Naive thymus-derived CD4-positive, alpha-beta T cell (primary cell): ENCODE measurements at regions not wholly inside any gene's neighbourhood (a gene's known extent, or its start where the extent isn't known, plus 50 kb on each side); places are given as distances from the start of the nearest gene placed in this dataset.
A peak's percentile ranks its signal among the peaks of the same experiment; 100 is the strongest.

Source experiments
- ATAC-seq: fragments of 150-1000 bp; cut with Tn5 transposase; 2 replicates; pipeline ENCODE4 v1.10.0; 2021; ENCODE audit warnings: mild to moderate bottlenecking, moderate library complexity
- CTCF ChIA-PET: fragments of 350-600 bp; sonication (Branson Sonifier 250); formaldehyde crosslinking; loops from one replicate; lab custom pipeline; 2021; ENCODE audit warnings: antibody characterized with exemption; lab: Charles Lee
- POLR2A ChIA-PET: fragments of 350-600 bp; sonication (Branson Sonifier 250); formaldehyde crosslinking; loops from one replicate; lab custom pipeline; 2021; ENCODE audit warnings: antibody characterized with exemption, inconsistent platforms; lab: Charles Lee
- DNase-seq, 9 donors: peaks; one replicate each; pipeline versions ENCODE4 v3.0.0 to v3.0.0-alpha.2; 2020 to 2022; ENCODE audit warnings: mixed read lengths in 1 of 9
- H3K27ac ChIP-seq: one replicate; pipeline ENCODE4 v1.7.0; 2013; ENCODE audit warnings: mild to moderate bottlenecking, low read depth, low read length, moderate library complexity
- H3K27me3 ChIP-seq, 2 donors: one replicate each; pipeline ENCODE4 v1.7.0; 2013; ENCODE audit warnings: low read length in 2 of 2, mild to moderate bottlenecking in 2 of 2, moderate library complexity in 2 of 2; ENCODE audit not compliant: control insufficient read depth in 2 of 2, insufficient read depth in 2 of 2
- H3K36me3 ChIP-seq, 3 experiments: 1 replicate in 2 of 3; 2 replicates in 1 of 3; pipeline ENCODE4 v1.7.0; 2013; ENCODE audit warnings: low read length in 3 of 3, mild to moderate bottlenecking in 3 of 3, moderate library complexity in 1 of 3; ENCODE audit not compliant: insufficient read depth in 3 of 3, control insufficient read depth in 2 of 3
- H3K4me1 ChIP-seq, 2 donors: one replicate each; pipeline ENCODE4 v1.7.0; 2013; ENCODE audit warnings: low read length in 2 of 2, mild to moderate bottlenecking in 2 of 2, moderate library complexity in 1 of 2; ENCODE audit not compliant: control insufficient read depth in 2 of 2, insufficient read depth in 2 of 2
- H3K4me3 ChIP-seq: 2 replicates; pipeline ENCODE4 v1.7.0; 2013; ENCODE audit warnings: mild to moderate bottlenecking, low read length
- H3K9me3 ChIP-seq, 3 experiments: 1 replicate in 2 of 3; 2 replicates in 1 of 3; pipeline ENCODE4 v1.7.0; 2013; ENCODE audit warnings: low read length in 3 of 3; ENCODE audit not compliant: control insufficient read depth in 2 of 3
- H3K27ac Mint-ChIP-seq, 9 donors: one replicate each; pipeline ENCODE4 v1.8.0; 2020 to 2022; ENCODE audit warnings: mixed read lengths in 9 of 9, mild to moderate bottlenecking in 8 of 9, moderate library complexity in 5 of 9, inconsistent platforms in 2 of 9
- H3K27me3 Mint-ChIP-seq, 5 donors: one replicate each; pipeline ENCODE4 v1.8.0; 2021 to 2022; ENCODE audit warnings: mixed read lengths in 5 of 5, mild to moderate bottlenecking in 1 of 5
- H3K36me3 Mint-ChIP-seq, 5 donors: one replicate each; pipeline ENCODE4 v1.8.0; 2020 to 2022; ENCODE audit warnings: mixed read lengths in 5 of 5, mild to moderate bottlenecking in 3 of 5, inconsistent platforms in 1 of 5
- H3K4me1 Mint-ChIP-seq, 7 donors: one replicate each; pipeline ENCODE4 v1.8.0; 2020 to 2022; ENCODE audit warnings: mixed read lengths in 7 of 7, mild to moderate bottlenecking in 3 of 7, inconsistent platforms in 1 of 7
- H3K4me3 Mint-ChIP-seq, 10 donors: one replicate each; pipeline ENCODE4 v1.8.0; 2020 to 2022; ENCODE audit warnings: mild to moderate bottlenecking in 10 of 10, mixed read lengths in 10 of 10, moderate library complexity in 6 of 10, inconsistent platforms in 2 of 10
- H3K9me3 Mint-ChIP-seq, 11 donors: one replicate each; pipeline ENCODE4 v1.8.0; 2020 to 2022; ENCODE audit warnings: mixed read lengths in 11 of 11, mild to moderate bottlenecking in 4 of 11, inconsistent platforms in 1 of 11, moderate library complexity in 1 of 11
- intact Hi-C, 2 donors: fragments of 100-400 bp; cut with micrococcal nuclease; formaldehyde crosslinking; loops; one replicate each; pipeline ENCODE4 v1.15.1; 2023

- Histone ChIP-seq H3K36me3 (no peaks in the 10 kb centered on the region), H3K4me3 (no peak overlapping the region), H3K27ac (no peak overlapping the region), H3K27me3 (no peaks in the 10 kb centered on the region), H3K9me3 (no peaks in the 10 kb centered on the region), H3K4me1 (no peaks in the 10 kb centered on the region)
- intact Hi-C loops = no loop called here
- ChIA-PET CTCF (no interaction called here), POLR2A (no interaction called here)
- Mint-ChIP-seq H3K4me3 (no peak overlapping the region), H3K27me3 (no peaks in the 10 kb centered on the region), H3K36me3 (no peaks in the 10 kb centered on the region), H3K9me3 (peaks cover 0 to 1% (median 0%) of the 10 kb centered on the region in 11 donors), H3K4me1 (no peaks in the 10 kb centered on the region), H3K27ac (no peak overlapping the region)
- ATAC-seq = no peak
- DNase-seq = no peak
Observed at GRCh38 chr1:56442290-56442877, 137.0 kb downstream of the PLPP3 start.

DNA sequence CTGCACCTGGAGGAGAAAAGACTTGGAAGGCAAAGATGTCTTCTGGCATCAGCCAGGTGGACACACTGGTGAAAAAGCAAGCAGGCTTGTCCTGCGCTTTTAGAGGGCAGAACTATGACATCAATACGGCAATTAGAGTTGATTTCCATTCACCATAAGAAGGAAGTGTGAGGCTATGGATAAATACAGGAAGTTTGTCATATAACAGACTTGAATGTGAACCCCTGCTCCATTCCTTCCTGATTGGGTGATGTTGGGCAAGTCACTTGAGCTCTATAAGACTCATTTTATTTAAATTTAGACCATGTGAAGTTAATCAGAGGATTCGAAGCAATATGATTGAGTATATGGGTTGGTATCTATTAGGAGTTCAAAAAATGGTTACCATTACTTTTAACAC lies 137.8 kb downstream of the PLPP3 start:
- ChIA-PET CTCF (interaction anchor here (0.7 kb wide), 1 partner anchor 610 kb away, joined by 3 read pairs; no protein-coding TSS in a partner anchor), POLR2A (no interaction called here)
- Histone ChIP-seq H3K4me3 (no peak overlapping the region), H3K4me1 (no peaks in the 10 kb centered on the region), H3K36me3 (no peaks in the 10 kb centered on the region), H3K27me3 (no peaks in the 10 kb centered on the region), H3K9me3 (no peaks in the 10 kb centered on the region), H3K27ac (no peak overlapping the region)
- peaks cover 0 to 1% (median 0%) of the 10 kb centered on the region in 11 donors for H3K9me3 Mint-ChIP-seq
- H3K36me3 Mint-ChIP-seq = no peaks in the 10 kb centered on the region
- H3K27ac Mint-ChIP-seq = no peak overlapping the region
- no peak for DNase-seq
- H3K27me3 Mint-ChIP-seq = no peaks in the 10 kb centered on the region
- ATAC-seq = peak; percentile 45
- no peak overlapping the region for H3K4me3 Mint-ChIP-seq
- H3K4me1 Mint-ChIP-seq = no peaks in the 10 kb centered on the region
- intact Hi-C loops = no loop called here

- intact Hi-C loops = no loop called here
- H3K4me1 Mint-ChIP-seq = no peaks in the 10 kb centered on the region
- Histone ChIP-seq H3K9me3 (no peaks in the 10 kb centered on the region), H3K4me3 (no peak overlapping the region), H3K36me3 (no peaks in the 10 kb centered on the region), H3K4me1 (no peaks in the 10 kb centered on the region), H3K27me3 (no peaks in the 10 kb centered on the region), H3K27ac (no peak overlapping the region)
- no peak overlapping the region for H3K27ac Mint-ChIP-seq
- no peaks in the 10 kb centered on the region for H3K36me3 Mint-ChIP-seq
- no peak for DNase-seq
- H3K4me3 Mint-ChIP-seq = no peak overlapping the region
- no peak for ATAC-seq
- POLR2A ChIA-PET = no interaction called here
- CTCF ChIA-PET = no interaction called here
- H3K9me3 Mint-ChIP-seq = no peaks in the 10 kb centered on the region
- no peaks in the 10 kb centered on the region for H3K27me3 Mint-ChIP-seq
Observed at GRCh38 chr1:56439610-56440264, 139.6 kb downstream of the PLPP3 start.

DNA sequence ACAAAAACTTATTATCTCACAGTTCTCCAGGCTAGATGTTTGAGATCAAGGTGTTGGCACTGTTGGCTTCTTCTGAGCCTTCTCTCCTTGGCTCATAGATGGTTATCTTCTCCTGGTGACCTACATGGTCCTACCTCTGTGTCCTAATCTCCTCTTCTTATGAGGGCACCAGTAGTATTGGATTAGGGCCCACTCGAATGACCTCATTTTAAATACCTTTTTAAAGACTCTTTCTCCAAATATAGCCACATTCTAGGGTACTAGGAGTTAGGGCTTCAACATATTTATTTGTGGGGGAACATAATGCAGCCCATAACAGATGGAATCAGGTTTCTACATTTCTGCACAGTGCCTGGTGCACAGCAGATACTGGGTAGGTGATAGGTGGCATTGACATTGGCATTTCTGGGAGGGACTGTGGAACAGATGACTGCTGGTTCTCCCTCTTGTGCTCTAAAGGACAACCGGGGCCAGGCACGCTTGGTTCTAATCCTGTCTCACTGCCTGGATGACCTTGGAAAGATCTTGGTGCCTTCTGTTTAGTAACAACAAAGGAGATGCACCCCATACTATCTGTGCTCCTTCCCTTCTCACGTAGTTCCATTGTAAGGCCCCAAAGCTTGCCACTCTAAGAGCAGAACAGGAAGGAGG lies 140.3 kb downstream of the PLPP3 start:
- Histone ChIP-seq H3K27ac (no peak overlapping the region), H3K4me1 (no peaks in the 10 kb centered on the region), H3K4me3 (no peak overlapping the region), H3K27me3 (no peaks in the 10 kb centered on the region), H3K36me3 (no peaks in the 10 kb centered on the region), H3K9me3 (no peaks in the 10 kb centered on the region)
- Mint-ChIP-seq H3K36me3 (no peaks in the 10 kb centered on the region), H3K27ac (no peak overlapping the region), H3K9me3 (peaks cover 0 to 3% (median 0%) of the 10 kb centered on the region in 11 donors), H3K27me3 (peaks cover 0 to 3% (median 0%) of the 10 kb centered on the region in 5 donors), H3K4me3 (no peak overlapping the region), H3K4me1 (no peaks in the 10 kb centered on the region)
- CTCF ChIA-PET = no interaction called here
- POLR2A ChIA-PET = no interaction called here
- intact Hi-C loops = no loop called here
- ATAC-seq = no peak
- DNase-seq = no peak

- no peaks in the 10 kb centered on the region for H3K36me3 Mint-ChIP-seq
- H3K27ac ChIP-seq = no peak overlapping the region
- H3K4me1 Mint-ChIP-seq = peaks cover 0 to 1% (median 0%) of the 10 kb centered on the region in 7 donors
- H3K4me3 Mint-ChIP-seq = no peak overlapping the region
- no peaks in the 10 kb centered on the region for H3K27me3 ChIP-seq
- peaks cover 0 to 12% (median 0%) of the 10 kb centered on the region in 5 donors for H3K27me3 Mint-ChIP-seq
- no peaks in the 10 kb centered on the region for H3K9me3 ChIP-seq
- ATAC-seq (no peak), DNase-seq (no peak)
- H3K27ac Mint-ChIP-seq = no peak overlapping the region
- H3K9me3 Mint-ChIP-seq = peaks cover 0 to 3% (median 0%) of the 10 kb centered on the region in 11 donors
- intact Hi-C loops = no loop called here
- H3K4me1 ChIP-seq = no peaks in the 10 kb centered on the region
- CTCF ChIA-PET = no interaction called here
- POLR2A ChIA-PET = no interaction called here
- H3K36me3 ChIP-seq = no peaks in the 10 kb centered on the region
- H3K4me3 ChIP-seq = no peak overlapping the region
Observed at GRCh38 chr1:56437959-56438358, 141.4 kb downstream of the PLPP3 start.

- Histone ChIP-seq H3K4me3 (no peak overlapping the region), H3K27me3 (no peaks in the 10 kb centered on the region), H3K36me3 (no peaks in the 10 kb centered on the region), H3K27ac (no peak overlapping the region), H3K9me3 (no peaks in the 10 kb centered on the region), H3K4me1 (no peaks in the 10 kb centered on the region)
- Mint-ChIP-seq H3K4me3 (no peak overlapping the region), H3K4me1 (peaks cover 0 to 3% (median 0%) of the 10 kb centered on the region in 7 donors), H3K9me3 (peaks cover 0 to 3% (median 0%) of the 10 kb centered on the region in 11 donors), H3K27ac (no peak overlapping the region), H3K36me3 (no peaks in the 10 kb centered on the region), H3K27me3 (peaks cover 0 to 12% (median 0%) of the 10 kb centered on the region in 5 donors)
- ChIA-PET CTCF (no interaction called here), POLR2A (no interaction called here)
- DNase-seq = no peak
- intact Hi-C loops = no loop called here
- ATAC-seq = no peak
Observed at GRCh38 chr1:56436912-56437417, 142.4 kb downstream of the PLPP3 start.
